ENCODE measurements at regions not wholly inside any gene's neighbourhood (a gene's known extent, or its start where the extent isn't known, plus 50 kb on each side); places are given as distances from the start of the nearest gene placed in this dataset.
A peak's percentile ranks its signal among the peaks of the same experiment; 100 is the strongest.

DNA sequence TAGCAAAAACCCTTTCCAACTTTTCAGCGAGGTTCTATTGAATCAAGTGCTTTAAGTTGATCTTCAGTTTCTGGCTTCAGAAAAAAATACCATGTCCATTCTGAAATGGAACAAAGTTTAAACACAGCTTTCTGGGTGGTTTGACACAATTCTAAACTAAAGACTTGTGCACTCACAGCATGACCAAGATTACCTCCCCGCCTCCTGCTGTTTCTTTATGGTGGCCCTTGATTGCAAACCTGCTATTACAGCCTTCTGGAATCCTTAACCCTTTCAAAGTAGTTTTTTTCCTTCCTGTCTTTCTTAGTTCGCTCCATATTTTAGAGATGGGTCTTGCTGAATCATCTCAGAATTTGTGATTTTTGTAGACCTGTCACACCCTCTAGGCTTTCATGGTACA lies 135.9 kb upstream of the FBN2 start:
- ChIA-PET POLR2A (no interaction called here), CTCF (interaction anchor here (1.5 kb wide), 1 partner anchor 465 kb away, joined by 3 read pairs; no protein-coding TSS in a partner anchor)
- H3K4me3 ChIP-seq, result no peak overlapping the region
- DNase-seq (ENCODE audit: low read depth in 1 of 2, low spot score in 1 of 2), result no peak
- no peak overlapping the region for H3K27ac ChIP-seq
- WGBS (ENCODE audit: missing lambda C conversion rate), result 69% methylated on average over 3 of the region's 3 CpGs
- no peak for ATAC-seq
- H3K4me1 ChIP-seq, result 0 out of 3 replicates have a peak, but pooled peaks cover 3% of the 10 kb centered on the region
- H3K9me3 ChIP-seq, result 0 out of 3 replicates have a peak, but pooled peaks cover 3% of the 10 kb centered on the region
- TF ChIP-seq SMC3 (IDR thresholded peaks at IDR 0.05) (no peak), ZC3H11A (IDR thresholded peaks at IDR 0.05) (no peak), MAZ (IDR thresholded peaks at IDR 0.05; ENCODE audit: borderline replicate concordance, low read depth, low read length) (no peak), BHLHE40 (IDR thresholded peaks at IDR 0.05; ENCODE audit: low read depth, low read length) (no peak), RFX5 (IDR thresholded peaks at IDR 0.05) (no peak)
- H3K4me2 ChIP-seq, result no peak overlapping the region
- no peak for FAIRE-seq

DNA sequence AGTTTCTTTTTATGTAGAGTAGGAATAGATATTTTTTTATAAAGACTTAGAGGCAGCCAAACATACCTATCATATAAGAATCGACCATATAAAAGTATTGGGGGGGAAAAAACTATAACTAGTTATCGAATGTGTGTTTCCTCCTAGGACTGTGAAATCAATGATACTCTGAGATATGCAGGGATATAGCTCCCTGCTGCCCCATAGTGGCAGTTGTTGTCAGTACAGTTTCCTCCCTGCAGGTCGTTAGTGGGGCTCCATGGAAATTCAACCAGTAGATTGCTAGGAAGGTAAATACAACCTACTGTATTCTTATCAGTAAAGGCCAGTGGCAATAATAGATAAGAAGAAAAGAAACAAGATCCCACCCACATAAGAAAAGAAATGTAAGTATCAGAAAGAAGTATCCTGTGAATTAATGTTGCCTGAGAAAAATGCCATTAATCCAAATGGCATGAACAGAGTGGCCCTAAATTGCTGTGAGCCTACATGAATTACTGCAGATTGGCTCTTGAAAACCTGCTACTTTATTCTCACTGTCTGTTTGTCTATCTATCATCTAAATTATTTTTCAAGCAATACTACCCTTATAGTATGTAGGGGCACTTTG lies 136.9 kb upstream of the FBN2 start:
- FAIRE-seq (no peak), ATAC-seq (peak; percentile 89 to 92; a peak in 4 of 6 replicates), DNase-seq (ENCODE audit: low read depth in 1 of 2, low spot score in 1 of 2) (peak; percentile 21 to 52)
- H3K27ac ChIP-seq, result no peak overlapping the region
- WGBS (ENCODE audit: missing lambda C conversion rate), result 7% methylated on average over 3 of the region's 3 CpGs
- ChIA-PET CTCF (interaction anchor here (0.7 to 1.6 kb wide), 10 partner anchors 9 to 1111 kb away, joined by 3 to 4 read pairs (median 3); no protein-coding TSS in a partner anchor), POLR2A (interaction anchor here (0.6 kb wide), 1 partner anchor 136 kb away, joined by 3 read pairs; the partner anchor contains the start of gene FBN2)
- H3K9me3 ChIP-seq, result 0 out of 3 replicates have a peak, but pooled peaks cover 3% of the 10 kb centered on the region
- no peak overlapping the region for H3K4me3 ChIP-seq
- 0 out of 3 replicates have a peak, but pooled peaks cover 3% of the 10 kb centered on the region for H3K4me1 ChIP-seq
- TF ChIP-seq RAD21 (conservative IDR thresholded peaks at IDR 0.05 in 1 of 2, IDR thresholded peaks at IDR 0.05 in 1 of 2) (peak; percentile 72 to 85), MYC (IDR thresholded peaks at IDR 0.05; ENCODE audit: borderline replicate concordance, low read length) (no peak), CTCF (IDR thresholded peaks at IDR 0.05) (peak; percentile 62), SMC3 (IDR thresholded peaks at IDR 0.05) (peak; percentile 71), RARB (CRISPR knock-in tag; IDR thresholded peaks at IDR 0.05) (no peak), EHMT2 (IDR thresholded peaks at IDR 0.05; ENCODE audit: low read depth) (no peak)
- no peak overlapping the region for H3K4me2 ChIP-seq

DNA sequence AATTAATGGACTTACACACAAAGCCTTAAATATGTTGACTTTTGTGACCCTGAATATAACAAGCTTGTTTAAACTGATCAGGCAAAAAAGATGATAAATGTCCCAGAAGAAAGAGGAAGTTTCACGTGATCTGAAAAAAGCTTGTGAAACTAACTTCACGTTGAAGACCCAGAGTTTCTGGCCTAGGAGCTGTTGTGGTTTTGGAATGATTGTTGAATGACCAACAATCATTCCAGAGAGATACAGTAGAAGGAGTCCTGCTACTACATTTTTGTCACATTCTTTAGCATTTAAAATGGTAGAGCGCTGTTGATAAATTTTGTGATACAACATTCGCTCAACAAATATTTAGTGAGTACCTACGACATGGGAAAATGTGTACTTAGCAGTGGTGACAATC lies 143.1 kb upstream of the FBN2 start:
- POLR2A ChIA-PET, result no interaction called here
- H3K9me3 ChIP-seq, result no peaks in the 10 kb centered on the region
- ATAC-seq, result no peak
- TF ChIP-seq ZNF302 (CRISPR knock-in tag; IDR thresholded peaks at IDR 0.05) (no peak), FOXS1 (CRISPR knock-in tag; IDR thresholded peaks at IDR 0.05) (no peak), PHF8 (IDR thresholded peaks at IDR 0.05; ENCODE audit: borderline replicate concordance, low read depth) (no peak), ATOH8 (CRISPR knock-in tag; IDR thresholded peaks at IDR 0.05; ENCODE audit: low read depth) (no peak), SREBF2 (IDR thresholded peaks at IDR 0.05) (no peak), RNF2 (IDR thresholded peaks at IDR 0.05; ENCODE audit: borderline replicate concordance, low read depth) (no peak), HDAC2 (IDR thresholded peaks at IDR 0.05) (no peak), HES2 (IDR thresholded peaks at IDR 0.05) (no peak), CHD2 (IDR thresholded peaks at IDR 0.05; ENCODE audit: low read length, partially characterized antibody) (no peak)
- CTCF ChIA-PET, result interaction anchor here (0.9 to 1.2 kb wide), 2 partner anchors 61 to 1117 kb away, joined by 3 to 4 read pairs; no protein-coding TSS in a partner anchor
- FAIRE-seq, result no peak
- H3K4me3 ChIP-seq, result no peak overlapping the region
- H3K4me1 ChIP-seq, result 0 out of 3 replicates have a peak, but pooled peaks cover 3% of the 10 kb centered on the region
- 79% methylated on average over 5 of the region's 5 CpGs for WGBS (ENCODE audit: missing lambda C conversion rate)
- H3K4me2 ChIP-seq, result no peak overlapping the region
- no peak overlapping the region for H3K27ac ChIP-seq
- no peak for DNase-seq (ENCODE audit: low read depth in 1 of 2, low spot score in 1 of 2)
